ENCODE measurements at regions not wholly inside any gene's neighbourhood (a gene's known extent, or its start where the extent isn't known, plus 50 kb on each side); places are given as distances from the start of the nearest gene placed in this dataset.

GRCh38 chr10:8499752-8500390 is 445.4 kb downstream of the GATA3 start:
- in situ Hi-C loops (cut with MboI; ENCODE audit: low sequenced_read_pairs, unreplicated experiment) = no loop called here
- no peak for DNase-seq (ENCODE audit: low spot score)
- no peak for TF ChIP-seq CTCF (IDR thresholded peaks at IDR 0.05; ENCODE audit: borderline replicate concordance, control extremely low read depth, extremely low read depth, insufficient read depth, missing control alignments)

DNA sequence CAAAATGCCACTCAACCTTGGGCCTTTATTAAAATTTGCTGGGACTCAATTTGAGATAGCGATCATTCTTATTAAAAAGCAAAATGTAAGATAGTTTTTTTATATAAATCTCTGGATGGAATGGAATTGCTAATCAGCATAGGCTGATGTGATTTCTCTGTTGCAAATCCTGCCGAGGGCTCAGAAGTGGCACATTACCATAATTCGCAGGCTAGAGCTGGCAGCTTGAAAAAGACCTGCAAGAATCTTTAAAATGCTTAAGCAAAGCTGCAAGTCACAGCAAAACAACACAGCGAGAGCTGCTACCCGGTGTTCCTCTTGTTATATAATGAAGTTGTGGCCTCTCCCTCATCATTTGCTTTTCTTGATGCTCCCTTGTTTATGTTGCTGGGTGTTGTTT is 448.1 kb downstream of the GATA3 start:
- in situ Hi-C loops (cut with MboI; ENCODE audit: low sequenced_read_pairs, unreplicated experiment) = no loop called here
- no peak for TF ChIP-seq CTCF (IDR thresholded peaks at IDR 0.05; ENCODE audit: borderline replicate concordance, control extremely low read depth, extremely low read depth, insufficient read depth, missing control alignments)
- no peak for DNase-seq (ENCODE audit: low spot score)

DNA sequence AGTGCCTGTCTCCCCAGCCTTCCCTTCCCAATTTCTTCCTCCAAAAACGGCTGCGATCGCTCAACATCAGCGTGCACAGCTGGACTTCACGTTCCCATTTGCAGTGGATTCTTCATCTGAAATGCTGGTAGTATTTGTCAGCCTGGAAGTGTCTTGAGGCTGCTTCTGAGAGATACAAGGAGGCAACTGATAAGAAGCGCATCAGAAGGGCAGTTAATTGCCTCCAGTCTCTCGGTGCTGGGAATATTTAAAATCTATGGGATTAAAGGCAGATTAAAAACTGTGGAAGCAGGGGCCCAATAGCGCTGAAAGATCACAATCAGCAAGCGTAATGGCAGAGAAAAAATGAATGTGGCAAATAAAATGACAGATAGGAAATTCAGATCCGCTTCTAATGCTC is 450.0 kb downstream of the GATA3 start:
- DNase-seq (ENCODE audit: low spot score) = no peak
- in situ Hi-C loops (cut with MboI; ENCODE audit: low sequenced_read_pairs, unreplicated experiment) = no loop called here
- TF ChIP-seq CTCF (IDR thresholded peaks at IDR 0.05; ENCODE audit: borderline replicate concordance, control extremely low read depth, extremely low read depth, insufficient read depth, missing control alignments) = no peak

DNA sequence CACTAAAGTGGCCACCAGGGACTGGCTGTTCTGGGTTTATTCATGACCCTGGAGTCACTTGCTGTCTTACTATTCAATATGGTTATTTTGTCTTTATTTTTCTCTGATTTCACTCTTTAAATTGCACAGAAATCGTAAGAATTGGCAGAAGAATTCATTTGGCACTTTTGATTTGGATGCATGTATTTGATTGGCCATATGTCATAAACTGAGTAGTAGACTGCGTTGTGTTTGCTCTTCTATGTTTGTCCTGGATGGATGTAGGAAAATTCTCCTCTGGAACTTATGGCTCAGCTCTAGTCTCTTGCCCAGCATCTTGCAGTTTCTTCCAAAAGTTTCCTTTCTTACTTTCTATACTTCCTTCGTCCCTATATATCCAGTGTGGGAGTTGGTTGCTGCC is 452.7 kb downstream of the GATA3 start:
- no peak for DNase-seq (ENCODE audit: low spot score)
- no peak for TF ChIP-seq CTCF (IDR thresholded peaks at IDR 0.05; ENCODE audit: borderline replicate concordance, control extremely low read depth, extremely low read depth, insufficient read depth, missing control alignments)
- in situ Hi-C loops (cut with MboI; ENCODE audit: low sequenced_read_pairs, unreplicated experiment) = no loop called here

DNA sequence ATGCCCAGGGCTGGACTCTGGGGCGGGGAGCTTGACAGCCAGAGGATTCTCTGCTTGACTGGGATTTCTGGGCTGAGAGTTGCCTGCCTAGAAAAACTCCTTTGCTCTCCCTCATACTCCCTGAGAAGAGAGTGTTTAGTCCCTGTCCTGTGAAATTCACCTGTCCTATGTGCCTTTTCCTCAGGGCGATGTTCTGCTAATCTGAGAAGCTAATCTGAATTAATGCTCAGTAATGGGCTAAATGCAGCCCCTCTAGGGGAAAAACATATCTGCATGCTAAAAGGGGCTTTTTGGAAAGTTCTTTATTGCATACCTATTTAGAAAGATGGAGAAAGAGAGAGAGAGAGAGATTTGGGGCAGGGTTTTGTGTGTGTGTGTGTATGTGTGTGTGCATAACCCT is 454.4 kb downstream of the GATA3 start:
- DNase-seq (ENCODE audit: low spot score) = no peak
- TF ChIP-seq CTCF (IDR thresholded peaks at IDR 0.05; ENCODE audit: borderline replicate concordance, control extremely low read depth, extremely low read depth, insufficient read depth, missing control alignments) = no peak
- in situ Hi-C loops (cut with MboI; ENCODE audit: low sequenced_read_pairs, unreplicated experiment) = no loop called here

- TF ChIP-seq CTCF (IDR thresholded peaks at IDR 0.05; ENCODE audit: borderline replicate concordance, control extremely low read depth, extremely low read depth, insufficient read depth, missing control alignments) = no peak
These were observed 456.0 kb downstream of the GATA3 start for GRCh38 chr10:8510471-8510870.

More at GRCh38 chr10:8510471-8510870, 456.0 kb downstream of the GATA3 start:
- DNase-seq (ENCODE audit: low spot score) = no peak
- in situ Hi-C loops (cut with MboI; ENCODE audit: low sequenced_read_pairs, unreplicated experiment) = no loop called here
